Stomach (tissue), 4 donors: ENCODE measurements at regions not wholly inside any gene's neighbourhood (a gene's known extent, or its start where the extent isn't known, plus 50 kb on each side); places are given as distances from the start of the nearest gene placed in this dataset.

Experiments
- EP300 ChIP-seq: sonication (generic); formaldehyde crosslinking; IDR thresholded peaks from one replicate; pipeline ENCODE4 v1.6.1; 2017; ENCODE audit warnings: antibody characterized with exemption
- POLR2A ChIP-seq, 4 donors: fragments of 450-650 bp; IDR thresholded peaks; one replicate each; pipeline ENCODE4 v1.6.1; 2016; ENCODE audit warnings: antibody characterized with exemption in 4 of 4, control low read depth in 2 of 4, mild to moderate bottlenecking in 1 of 4, moderate library complexity in 1 of 4
- POLR2AphosphoS5 ChIP-seq, 3 donors: sonication (generic); formaldehyde crosslinking; IDR thresholded peaks; one replicate each; pipeline ENCODE4 v1.6.1; 2016; ENCODE audit warnings: antibody characterized with exemption in 3 of 3

DNA sequence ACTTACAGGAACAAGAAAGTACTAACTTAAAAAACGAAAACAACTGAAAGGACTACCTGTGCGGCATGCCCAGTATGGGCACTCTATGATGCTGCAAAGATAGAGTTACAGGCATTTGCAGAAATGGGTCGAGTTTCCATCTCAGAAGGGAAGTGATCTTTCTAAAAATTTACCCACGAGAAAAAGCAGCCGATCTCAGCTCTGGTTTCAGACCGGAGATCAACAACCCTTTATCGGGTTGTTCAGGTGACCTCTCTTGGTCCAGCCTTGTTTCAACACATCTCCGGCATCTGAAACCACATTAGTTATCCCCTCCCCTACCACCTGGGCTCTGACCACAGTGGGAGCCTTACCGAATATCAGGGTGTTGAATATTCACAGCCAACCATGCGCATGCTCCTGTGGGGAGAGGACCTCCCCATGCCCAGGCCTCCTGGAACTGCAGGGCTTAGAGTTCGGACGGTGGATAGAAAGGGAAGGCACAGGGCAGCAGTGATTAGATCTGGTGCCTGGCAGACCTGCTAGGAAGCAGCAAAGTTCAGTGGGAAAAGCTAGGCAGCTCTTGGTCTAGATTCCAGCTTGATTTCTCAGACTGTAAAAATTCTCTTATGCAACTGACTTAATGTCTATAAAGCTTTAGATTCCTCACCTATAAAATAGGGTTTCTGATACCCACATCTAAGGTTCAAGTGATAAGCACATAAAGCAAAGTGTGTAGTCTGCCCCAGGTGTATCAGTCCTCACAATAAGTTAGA is 906.0 kb downstream of the VRK1 start:
- TF ChIP-seq POLR2A (IDR thresholded peaks at IDR 0.05) (no peak), POLR2AphosphoS5 (IDR thresholded peaks at IDR 0.05) (no peak), EP300 (no peak)
